Spinal cord (tissue), 9 donors: ENCODE measurements at regions not wholly inside any gene's neighbourhood (a gene's known extent, or its start where the extent isn't known, plus 50 kb on each side); places are given as distances from the start of the nearest gene placed in this dataset.

Source experiments
- DNase-seq, 6 donors: peaks; one replicate each; pipeline versions ENCODE4 v3.0.0 to v3.0.0-alpha.2; 2013 to 2015; ENCODE audit warnings: low spot score in 6 of 6, low read depth in 4 of 6
- H3K27ac ChIP-seq: one replicate; pipeline ENCODE4 v1.5.1; 2013; ENCODE audit warnings: low read depth, low read length, control low read depth
- H3K27me3 ChIP-seq: one replicate; pipeline ENCODE4 v1.6.1; 2013; ENCODE audit warnings: low read length; ENCODE audit not compliant: control insufficient read depth, insufficient read depth
- H3K36me3 ChIP-seq: one replicate; pipeline ENCODE4 v1.6.1; 2013; ENCODE audit warnings: low read length; ENCODE audit not compliant: control insufficient read depth, insufficient read depth
- H3K4me1 ChIP-seq: one replicate; pipeline ENCODE4 v1.6.1; 2013; ENCODE audit warnings: low read length; ENCODE audit not compliant: control insufficient read depth, insufficient read depth
- H3K4me3 ChIP-seq: one replicate; pipeline ENCODE4 v1.5.1; 2013; ENCODE audit warnings: low read depth, low read length, control low read depth
- H3K9me3 ChIP-seq: one replicate; pipeline ENCODE4 v1.6.1; 2013; ENCODE audit warnings: low read length; ENCODE audit not compliant: control insufficient read depth, insufficient read depth
- WGBS: methylation state at CpG from one replicate; pipeline ENCODE4 v1.1.5; 2013; ENCODE audit warnings: missing lambda C conversion rate; ENCODE audit not compliant: insufficient coverage; 5-methylcytosine and 5-hydroxymethylcytosine counted together
- donor health status: healthy.

- no peaks in the 10 kb centered on the region for H3K4me1 ChIP-seq
- H3K36me3 ChIP-seq, result no peaks in the 10 kb centered on the region
- H3K27ac ChIP-seq, result no peak overlapping the region
- no peaks in the 10 kb centered on the region for H3K27me3 ChIP-seq
- DNase-seq, result peak in 3 of 6 donors; percentile 6 to 40 (median 15)
- no CpG with 5 or more reads among the region's 2 CpGs for WGBS
- no peaks in the 10 kb centered on the region for H3K9me3 ChIP-seq
- H3K4me3 ChIP-seq, result no peak overlapping the region
These were observed 94.0 kb upstream of the ATP8A1 start for GRCh38 chr4:42750856-42751255.

DNA sequence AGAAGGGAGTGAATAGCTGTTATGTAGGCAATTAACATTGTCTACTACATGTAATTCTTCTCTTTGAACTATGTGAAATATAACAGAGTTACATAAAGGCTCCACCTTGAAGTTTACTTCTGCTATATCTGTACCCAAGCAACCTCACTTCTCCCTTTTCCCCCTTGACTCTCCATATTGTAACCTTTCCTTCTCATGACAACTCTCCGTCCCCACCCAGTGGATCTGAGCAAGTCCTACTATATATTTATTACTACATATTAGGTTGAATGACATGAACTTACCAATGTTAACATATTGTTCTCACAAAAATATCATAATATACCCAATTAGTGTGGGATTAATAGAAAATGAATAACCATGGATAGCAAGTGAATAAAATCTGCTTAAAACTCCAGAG lies 93.2 kb upstream of the ATP8A1 start:
- Histone ChIP-seq H3K27ac (no peak overlapping the region), H3K36me3 (no peaks in the 10 kb centered on the region), H3K4me3 (no peak overlapping the region), H3K9me3 (no peaks in the 10 kb centered on the region), H3K27me3 (no peaks in the 10 kb centered on the region), H3K4me1 (no peaks in the 10 kb centered on the region)
- DNase-seq, result peak in 2 of 6 donors; percentile 8 to 33
- WGBS, result no CpG with 5 or more reads among the region's 1 CpG

DNA sequence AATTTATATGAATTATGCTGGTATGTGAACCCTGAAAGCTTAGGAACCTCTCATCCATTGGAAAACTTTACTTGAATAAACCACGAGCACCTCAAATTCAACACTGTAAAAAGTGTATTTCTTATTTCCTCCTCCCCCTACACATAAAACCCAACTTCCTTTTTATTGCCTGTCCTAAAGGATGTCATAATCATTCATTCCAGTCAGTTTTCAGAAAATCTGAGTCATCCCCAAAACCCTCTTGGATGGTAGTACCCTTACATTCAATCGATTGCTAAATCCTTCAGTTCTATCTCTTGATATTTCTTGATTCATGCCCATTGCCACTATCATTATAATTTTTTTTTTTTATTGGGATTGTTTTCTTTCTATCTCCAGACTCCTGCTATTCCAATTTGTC lies 91.1 kb upstream of the ATP8A1 start:
- no peak for DNase-seq
- 100% methylated on average over 1 of the region's 2 CpGs for WGBS

GRCh38 chr4:42736527-42737195 lies 79.8 kb upstream of the ATP8A1 start:
- DNase-seq, result no peak
- Histone ChIP-seq H3K4me3 (no peak overlapping the region), H3K36me3 (no peaks in the 10 kb centered on the region), H3K27me3 (no peaks in the 10 kb centered on the region), H3K9me3 (peaks cover 2% of the 10 kb centered on the region), H3K27ac (no peak overlapping the region), H3K4me1 (peaks cover 4% of the 10 kb centered on the region)
- WGBS, result 79% methylated on average over 5 of the region's 5 CpGs

More for the DNA sequence above, 91.1 kb upstream of the ATP8A1 start:
- Histone ChIP-seq H3K4me3 (no peak overlapping the region), H3K27me3 (no peaks in the 10 kb centered on the region), H3K9me3 (no peaks in the 10 kb centered on the region), H3K36me3 (no peaks in the 10 kb centered on the region), H3K27ac (no peak overlapping the region), H3K4me1 (no peaks in the 10 kb centered on the region)

DNA sequence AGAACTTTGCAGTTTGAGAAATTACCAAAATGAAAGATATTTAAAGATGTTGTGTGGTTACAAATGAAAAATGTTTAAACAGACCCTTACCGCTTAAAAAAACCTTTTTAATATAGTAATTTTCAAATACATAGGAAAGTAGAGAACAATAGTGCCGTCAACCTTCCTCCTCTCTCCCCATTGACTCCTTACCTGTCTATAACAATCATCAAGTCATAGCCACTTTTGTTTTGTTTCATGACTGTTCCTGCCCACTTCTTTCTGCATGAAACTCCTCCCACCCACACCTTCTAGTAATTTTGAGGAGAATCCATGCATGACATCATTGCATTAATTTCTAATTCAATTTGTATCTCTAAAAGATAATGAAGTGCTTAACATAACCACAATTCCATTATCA lies 76.5 kb upstream of the ATP8A1 start:
- peak in 1 of 6 donors; percentile 25 for DNase-seq
- Histone ChIP-seq H3K4me1 (peaks cover 4% of the 10 kb centered on the region), H3K27ac (no peak overlapping the region), H3K27me3 (no peaks in the 10 kb centered on the region), H3K4me3 (no peak overlapping the region), H3K9me3 (no peaks in the 10 kb centered on the region), H3K36me3 (no peaks in the 10 kb centered on the region)
- no CpG with 5 or more reads among the region's 2 CpGs for WGBS

DNA sequence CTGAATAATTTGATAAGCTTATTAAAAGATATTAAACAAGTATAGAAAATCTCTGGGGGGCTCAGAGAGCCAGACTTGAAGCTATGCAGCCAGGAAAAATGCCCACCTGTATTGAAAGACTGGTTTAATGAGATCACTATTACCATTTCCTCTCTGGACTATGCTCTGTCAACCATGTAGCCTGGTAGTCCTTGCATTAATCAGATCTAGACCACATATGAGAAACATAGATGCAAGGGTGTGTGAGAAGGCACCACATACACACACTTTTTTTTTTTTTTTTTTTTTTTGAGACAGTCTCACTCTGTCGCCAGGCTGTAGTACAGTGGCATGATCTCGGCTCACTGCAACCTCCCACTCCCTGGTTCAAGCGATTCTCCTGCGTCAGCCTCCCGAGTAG lies 75.9 kb upstream of the ATP8A1 start:
- Histone ChIP-seq H3K4me1 (peaks cover 4% of the 10 kb centered on the region), H3K36me3 (no peaks in the 10 kb centered on the region), H3K9me3 (no peaks in the 10 kb centered on the region), H3K27ac (no peak overlapping the region), H3K27me3 (no peaks in the 10 kb centered on the region), H3K4me3 (no peak overlapping the region)
- WGBS, result no CpG with 5 or more reads among the region's 5 CpGs
- no peak for DNase-seq

- no peaks in the 10 kb centered on the region for H3K9me3 ChIP-seq
- H3K4me3 ChIP-seq, result no peak overlapping the region
- no peaks in the 10 kb centered on the region for H3K36me3 ChIP-seq
- H3K27ac ChIP-seq, result no peak overlapping the region
- WGBS, result no CpG with 5 or more reads among the region's 4 CpGs
- no peaks in the 10 kb centered on the region for H3K27me3 ChIP-seq
- DNase-seq, result no peak
- H3K4me1 ChIP-seq, result no peaks in the 10 kb centered on the region
These were observed 72.8 kb upstream of the ATP8A1 start for GRCh38 chr4:42729505-42730237.

GRCh38 chr4:42724451-42724850 lies 67.5 kb upstream of the ATP8A1 start:
- no peak overlapping the region for H3K27ac ChIP-seq
- H3K27me3 ChIP-seq, result no peaks in the 10 kb centered on the region
- H3K9me3 ChIP-seq, result no peaks in the 10 kb centered on the region
- no peak overlapping the region for H3K4me3 ChIP-seq
- H3K4me1 ChIP-seq, result no peaks in the 10 kb centered on the region
- no peak for DNase-seq
- no CpG with 5 or more reads among the region's 3 CpGs for WGBS
- H3K36me3 ChIP-seq, result no peaks in the 10 kb centered on the region

- Histone ChIP-seq H3K27me3 (no peaks in the 10 kb centered on the region), H3K27ac (no peak overlapping the region), H3K36me3 (no peaks in the 10 kb centered on the region), H3K4me3 (no peak overlapping the region), H3K9me3 (no peaks in the 10 kb centered on the region), H3K4me1 (no peaks in the 10 kb centered on the region)
- DNase-seq, result no peak
- WGBS, result no CpG with 5 or more reads among the region's 1 CpG
These were observed 63.6 kb upstream of the ATP8A1 start for GRCh38 chr4:42720533-42720932.

GRCh38 chr4:42719257-42719656 lies 62.4 kb upstream of the ATP8A1 start:
- H3K4me1 ChIP-seq, result no peaks in the 10 kb centered on the region
- no CpG with 5 or more reads among the region's 1 CpG for WGBS
- no peak overlapping the region for H3K4me3 ChIP-seq
- DNase-seq, result no peak
- no peaks in the 10 kb centered on the region for H3K9me3 ChIP-seq
- H3K27ac ChIP-seq, result no peak overlapping the region
- no peaks in the 10 kb centered on the region for H3K36me3 ChIP-seq
- H3K27me3 ChIP-seq, result no peaks in the 10 kb centered on the region
